Neural cell (in vitro differentiated cells): ENCODE measurements at regions not wholly inside any gene's neighbourhood (a gene's known extent, or its start where the extent isn't known, plus 50 kb on each side); places are given as distances from the start of the nearest gene placed in this dataset.

ENCODE experiments used
- H2AFZ ChIP-seq: fragments of 200-600, 300-800 bp; sonication (generic), shearing (Covaris generic); 2 replicates; pipeline ENCODE4 v1.6.0; 2014; ENCODE audit warnings: low read depth, mild to moderate bottlenecking, antibody characterized with exemption, low read length, moderate library complexity
- H3F3A ChIP-seq: fragments of 200-600 bp; shearing (Covaris generic); 2 replicates; pipeline ENCODE4 v1.6.1; 2016; ENCODE audit warnings: mild to moderate bottlenecking, moderate library complexity, mixed read lengths, antibody characterized with exemption, low read length; ENCODE audit not compliant: insufficient read depth, poor library complexity, severe bottlenecking
- H3K27ac ChIP-seq: fragments of 200-600, 300-800 bp; sonication (generic), shearing (Covaris generic); 2 replicates; pipeline ENCODE4 v1.5.1; 2014; ENCODE audit warnings: mild to moderate bottlenecking, low read length, moderate library complexity
- H3K27me3 ChIP-seq: fragments of 300-800, 200-600 bp; sonication (generic), shearing (Covaris generic); 2 replicates; pipeline ENCODE4 v1.6.0; 2014; ENCODE audit warnings: mild to moderate bottlenecking, low read depth, low read length, moderate library complexity; ENCODE audit not compliant: insufficient read depth
- H3K36me3 ChIP-seq: fragments of 300-800, 200-600 bp; sonication (generic), shearing (Covaris generic); 2 replicates; pipeline ENCODE4 v1.5.1; 2014; ENCODE audit warnings: mild to moderate bottlenecking, antibody characterized with exemption, low read length, moderate library complexity; ENCODE audit not compliant: insufficient read depth
- H3K4me2 ChIP-seq: fragments of 300-800, 200-600 bp; sonication (generic), shearing (Covaris generic); 2 replicates; pipeline ENCODE4 v1.6.0; 2014; ENCODE audit warnings: mild to moderate bottlenecking, low read length
- H3K4me3 ChIP-seq: fragments of 300-800, 200-600 bp; sonication (generic), shearing (Covaris generic); 2 replicates; pipeline ENCODE4 v1.5.1; 2014; ENCODE audit warnings: mild to moderate bottlenecking, low read length, moderate library complexity
- H3K79me2 ChIP-seq: fragments of 200-600 bp; shearing (Covaris generic); replicated peaks from 2 replicates; pipeline ENCODE4 v1.6.0; 2014; ENCODE audit warnings: mild to moderate bottlenecking, low read length, moderate library complexity; ENCODE audit not compliant: insufficient read depth
- H3K9ac ChIP-seq: fragments of 300-800, 200-600 bp; sonication (generic), shearing (Covaris generic); 2 replicates; pipeline ENCODE4 v1.6.1; 2016; ENCODE audit warnings: mild to moderate bottlenecking, low read length, mixed read lengths
- H3K9me2 ChIP-seq: fragments of 200-600 bp; shearing (Covaris generic); 2 replicates; pipeline ENCODE4 v1.6.1; 2016; ENCODE audit warnings: mild to moderate bottlenecking, low read length, mixed read lengths; ENCODE audit not compliant: insufficient read depth
- H3K9me3 ChIP-seq: fragments of 200-600, 300-800 bp; sonication (generic), shearing (Covaris generic); 2 replicates; pipeline ENCODE4 v1.6.1; 2016; ENCODE audit warnings: mild to moderate bottlenecking, mixed run types, low read length, moderate library complexity, mixed read lengths
- H4K20me1 ChIP-seq: fragments of 200-600 bp; shearing (Covaris generic); 2 replicates; pipeline ENCODE4 v1.6.1; 2016; ENCODE audit warnings: mild to moderate bottlenecking, mixed run types; ENCODE audit not compliant: insufficient read depth
- EP300 ChIP-seq: fragments of 450-650 bp; conservative IDR thresholded peaks from 2 replicates; pipeline ENCODE4 v1.6.1; 2014; ENCODE audit warnings: antibody characterized with exemption, mild to moderate bottlenecking, moderate library complexity; ENCODE audit not compliant: poor library complexity, severe bottlenecking
- EZH2 ChIP-seq: fragments of 200-600, 300-800 bp; shearing (Covaris generic), sonication (generic); IDR thresholded peaks from 2 replicates; pipeline ENCODE4 v1.6.1; 2014; ENCODE audit warnings: antibody characterized with exemption, low read length, borderline replicate concordance, mild to moderate bottlenecking; ENCODE audit not compliant: insufficient read depth, poor library complexity, severe bottlenecking
- MXI1 ChIP-seq: fragments of 450-650 bp; conservative IDR thresholded peaks from 2 replicates; pipeline ENCODE4 v1.6.1; 2014; ENCODE audit warnings: antibody characterized with exemption, mild to moderate bottlenecking; ENCODE audit not compliant: poor library complexity, severe bottlenecking
- POLR2AphosphoS5 ChIP-seq: IDR thresholded peaks from 2 replicates; pipeline ENCODE4 v1.6.1; 2012
- RAD21 ChIP-seq: fragments of 450-650 bp; conservative IDR thresholded peaks from 2 replicates; pipeline ENCODE4 v1.6.1; 2014; ENCODE audit warnings: antibody characterized with exemption, mild to moderate bottlenecking, moderate library complexity
- SMC3 ChIP-seq: fragments of 450-650 bp; conservative IDR thresholded peaks from 2 replicates; pipeline ENCODE4 v1.6.1; 2014; ENCODE audit warnings: antibody characterized with exemption, mild to moderate bottlenecking, moderate library complexity; ENCODE audit not compliant: poor library complexity
- TAF1 ChIP-seq: IDR thresholded peaks from 2 replicates; pipeline ENCODE4 v1.6.1; 2012; ENCODE audit warnings: low read depth
- TF ChIP-seq, protein P1 (sequence below): fragments of 450-650 bp; IDR thresholded peaks from 2 replicates; pipeline ENCODE4 v1.5.1; 2014; ENCODE audit warnings: antibody characterized with exemption, mild to moderate bottlenecking, moderate library complexity; ENCODE audit not compliant: poor library complexity, severe bottlenecking
- TF ChIP-seq, protein P2 (sequence below): IDR thresholded peaks from 2 replicates; pipeline ENCODE4 v1.6.1; 2012; ENCODE audit warnings: borderline replicate concordance

DNA sequence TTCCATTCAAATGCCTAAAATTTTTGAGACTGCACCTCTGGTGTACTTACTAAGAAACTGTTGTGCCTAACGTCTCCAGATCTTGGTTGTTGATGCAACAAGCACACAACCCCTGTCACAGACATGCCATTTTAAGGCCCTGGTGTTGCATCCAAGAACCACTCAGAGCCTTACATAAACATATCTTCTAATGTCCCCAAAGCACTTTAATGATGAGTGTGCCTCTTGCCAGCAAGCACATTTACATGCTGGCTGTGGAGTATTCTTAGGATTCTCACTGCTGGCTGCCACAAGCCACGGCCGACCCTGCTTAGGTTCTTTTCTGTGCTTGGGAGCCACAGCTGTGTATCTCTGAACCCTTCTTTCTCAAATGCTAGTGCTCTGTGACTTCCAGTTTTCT lies 201.4 kb downstream of the ADAMTS15 start:
- no peak overlapping the region for H2AFZ ChIP-seq
- no peaks in the 10 kb centered on the region for H3K9me2 ChIP-seq
- H3K27me3 ChIP-seq: no peaks in the 10 kb centered on the region
- H4K20me1 ChIP-seq: no peaks in the 10 kb centered on the region
- TF ChIP-seq MXI1 (no peak), POLR2AphosphoS5 (no peak)
- TF ChIP-seq, protein P1, sequence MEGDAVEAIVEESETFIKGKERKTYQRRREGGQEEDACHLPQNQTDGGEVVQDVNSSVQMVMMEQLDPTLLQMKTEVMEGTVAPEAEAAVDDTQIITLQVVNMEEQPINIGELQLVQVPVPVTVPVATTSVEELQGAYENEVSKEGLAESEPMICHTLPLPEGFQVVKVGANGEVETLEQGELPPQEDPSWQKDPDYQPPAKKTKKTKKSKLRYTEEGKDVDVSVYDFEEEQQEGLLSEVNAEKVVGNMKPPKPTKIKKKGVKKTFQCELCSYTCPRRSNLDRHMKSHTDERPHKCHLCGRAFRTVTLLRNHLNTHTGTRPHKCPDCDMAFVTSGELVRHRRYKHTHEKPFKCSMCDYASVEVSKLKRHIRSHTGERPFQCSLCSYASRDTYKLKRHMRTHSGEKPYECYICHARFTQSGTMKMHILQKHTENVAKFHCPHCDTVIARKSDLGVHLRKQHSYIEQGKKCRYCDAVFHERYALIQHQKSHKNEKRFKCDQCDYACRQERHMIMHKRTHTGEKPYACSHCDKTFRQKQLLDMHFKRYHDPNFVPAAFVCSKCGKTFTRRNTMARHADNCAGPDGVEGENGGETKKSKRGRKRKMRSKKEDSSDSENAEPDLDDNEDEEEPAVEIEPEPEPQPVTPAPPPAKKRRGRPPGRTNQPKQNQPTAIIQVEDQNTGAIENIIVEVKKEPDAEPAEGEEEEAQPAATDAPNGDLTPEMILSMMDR: no peak
- H3K9me3 ChIP-seq: no peaks in the 10 kb centered on the region
- H3K79me2 ChIP-seq: no peaks in the 10 kb centered on the region
- no peak overlapping the region for H3K9ac ChIP-seq
- no peak overlapping the region for H3K4me3 ChIP-seq
- H3F3A ChIP-seq: no peaks in the 10 kb centered on the region
- H3K36me3 ChIP-seq: no peaks in the 10 kb centered on the region
- H3K27ac ChIP-seq: no peak overlapping the region
- no peak overlapping the region for H3K4me2 ChIP-seq

DNA sequence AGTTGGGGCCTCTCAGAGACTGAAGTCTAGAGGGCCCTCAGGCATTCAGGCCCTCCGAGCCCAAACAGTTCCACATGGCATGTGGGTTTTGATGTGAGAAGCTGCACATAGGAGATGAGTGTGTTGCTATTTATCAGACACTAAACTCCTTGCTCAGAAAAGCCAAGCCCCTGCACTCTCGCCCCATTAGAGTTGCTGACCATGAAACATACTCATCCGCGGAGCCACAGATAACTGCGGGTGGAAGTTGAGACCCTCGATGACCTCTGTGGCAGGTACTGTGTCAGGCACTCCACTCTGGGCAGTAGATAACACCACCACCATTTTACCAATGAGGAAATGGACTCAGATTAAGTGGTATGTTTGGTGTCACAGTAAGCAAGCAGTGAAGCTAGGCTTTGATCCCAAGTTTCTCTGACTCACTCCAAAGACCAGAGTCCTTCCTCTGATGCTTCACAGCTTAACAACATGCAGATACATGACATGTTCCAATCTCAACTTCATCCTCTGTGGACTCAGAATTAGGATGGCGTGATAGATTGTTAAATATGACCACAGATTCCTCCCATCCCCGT lies 202.1 kb downstream of the ADAMTS15 start:
- no peaks in the 10 kb centered on the region for H3K9me2 ChIP-seq
- H3K9me3 ChIP-seq: no peaks in the 10 kb centered on the region
- no peaks in the 10 kb centered on the region for H3K36me3 ChIP-seq
- no peaks in the 10 kb centered on the region for H3K79me2 ChIP-seq
- H3K27me3 ChIP-seq: no peaks in the 10 kb centered on the region
- no peak overlapping the region for H3K27ac ChIP-seq
- H3K4me2 ChIP-seq: no peak overlapping the region
- H4K20me1 ChIP-seq: no peaks in the 10 kb centered on the region
- no peaks in the 10 kb centered on the region for H3F3A ChIP-seq
- no peak for TF ChIP-seq EZH2
- no peak for TF ChIP-seq RAD21
- TF ChIP-seq POLR2AphosphoS5: no peak
- TF ChIP-seq TAF1: no peak
- no peak for TF ChIP-seq MXI1
- TF ChIP-seq, protein P2, sequence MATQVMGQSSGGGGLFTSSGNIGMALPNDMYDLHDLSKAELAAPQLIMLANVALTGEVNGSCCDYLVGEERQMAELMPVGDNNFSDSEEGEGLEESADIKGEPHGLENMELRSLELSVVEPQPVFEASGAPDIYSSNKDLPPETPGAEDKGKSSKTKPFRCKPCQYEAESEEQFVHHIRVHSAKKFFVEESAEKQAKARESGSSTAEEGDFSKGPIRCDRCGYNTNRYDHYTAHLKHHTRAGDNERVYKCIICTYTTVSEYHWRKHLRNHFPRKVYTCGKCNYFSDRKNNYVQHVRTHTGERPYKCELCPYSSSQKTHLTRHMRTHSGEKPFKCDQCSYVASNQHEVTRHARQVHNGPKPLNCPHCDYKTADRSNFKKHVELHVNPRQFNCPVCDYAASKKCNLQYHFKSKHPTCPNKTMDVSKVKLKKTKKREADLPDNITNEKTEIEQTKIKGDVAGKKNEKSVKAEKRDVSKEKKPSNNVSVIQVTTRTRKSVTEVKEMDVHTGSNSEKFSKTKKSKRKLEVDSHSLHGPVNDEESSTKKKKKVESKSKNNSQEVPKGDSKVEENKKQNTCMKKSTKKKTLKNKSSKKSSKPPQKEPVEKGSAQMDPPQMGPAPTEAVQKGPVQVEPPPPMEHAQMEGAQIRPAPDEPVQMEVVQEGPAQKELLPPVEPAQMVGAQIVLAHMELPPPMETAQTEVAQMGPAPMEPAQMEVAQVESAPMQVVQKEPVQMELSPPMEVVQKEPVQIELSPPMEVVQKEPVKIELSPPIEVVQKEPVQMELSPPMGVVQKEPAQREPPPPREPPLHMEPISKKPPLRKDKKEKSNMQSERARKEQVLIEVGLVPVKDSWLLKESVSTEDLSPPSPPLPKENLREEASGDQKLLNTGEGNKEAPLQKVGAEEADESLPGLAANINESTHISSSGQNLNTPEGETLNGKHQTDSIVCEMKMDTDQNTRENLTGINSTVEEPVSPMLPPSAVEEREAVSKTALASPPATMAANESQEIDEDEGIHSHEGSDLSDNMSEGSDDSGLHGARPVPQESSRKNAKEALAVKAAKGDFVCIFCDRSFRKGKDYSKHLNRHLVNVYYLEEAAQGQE: no peak
- no peak for TF ChIP-seq SMC3
- no peak for TF ChIP-seq EP300
- TF ChIP-seq, protein P1: no peak
- H2AFZ ChIP-seq: no peak overlapping the region
- no peak overlapping the region for H3K9ac ChIP-seq
- no peak overlapping the region for H3K4me3 ChIP-seq
